A549 (cell line): ENCODE measurements at regions not wholly inside any gene's neighbourhood (a gene's known extent, or its start where the extent isn't known, plus 50 kb on each side); places are given as distances from the start of the nearest gene placed in this dataset.

Source experiments
- ATAC-seq, 2 experiments: fragments of 200-7000 bp in 1 of 2; fragments of >200 bp in 1 of 2; cut with Nextera tagmentation in 1 of 2; cut with Tn5 transposase in 1 of 2; 3 replicates each; pipeline versions ENCODE4 v1.8.0 to v1.9.1; 2018 to 2020; ENCODE audit warnings: mild to moderate bottlenecking in 1 of 2, moderate library complexity in 1 of 2
- CTCF ChIA-PET: fragments of 300-600 bp; sonication (Branson Sonifier 250); formaldehyde crosslinking; extraction: SDS; loops from one replicate; lab custom pipeline; 2021; ENCODE audit warnings: antibody characterized with exemption, inconsistent platforms; lab: Yijun Ruan, JAX
- POLR2A ChIA-PET: fragments of 350-600 bp; formaldehyde crosslinking; extraction: SDS; loops from one replicate; lab custom pipeline; 2021; ENCODE audit warnings: antibody characterized with exemption, inconsistent platforms; lab: Yijun Ruan, JAX
- DNase-seq, 2 experiments: peaks; one replicate each; pipeline versions ENCODE4 v3.0.0 to v3.0.0-alpha.2; 2011 to 2016; ENCODE audit warnings: low read depth in 1 of 2, low spot score in 1 of 2
- FAIRE-seq: peaks from 2 replicates; lab custom pipeline; 2011; peaks lifted over from hg19 to GRCh38; lab: Jason Lieb, UNC
- H3K27ac ChIP-seq, 2 experiments: fragments of >200 bp; sonication (Bioruptor Twin); formaldehyde crosslinking; 3 replicates each; pipeline ENCODE4 v1.5.1; 2016 to 2017
- H3K4me1 ChIP-seq: fragments of >200 bp; sonication (Bioruptor Twin); formaldehyde crosslinking; 3 replicates; pipeline ENCODE4 v1.6.1; 2016
- H3K4me2 ChIP-seq: fragments of >200 bp; sonication (Bioruptor Twin); formaldehyde crosslinking; 3 replicates; pipeline ENCODE4 v1.6.1; 2016
- H3K4me3 ChIP-seq: fragments of >200 bp; sonication (Bioruptor Twin); formaldehyde crosslinking; 3 replicates; pipeline ENCODE4 v1.5.1; 2016
- H3K9me3 ChIP-seq: fragments of >200 bp; sonication (Bioruptor Twin); formaldehyde crosslinking; 3 replicates; pipeline ENCODE4 v1.6.1; 2016
- CBX2 ChIP-seq: fragments of 200-600 bp; sonication (generic); IDR thresholded peaks from 2 replicates; pipeline ENCODE4 v1.6.1; 2016; ENCODE audit warnings: low read depth, mild to moderate bottlenecking, borderline replicate concordance
- ESRRA ChIP-seq: fragments of 150-350 bp; IDR thresholded peaks from 2 replicates; pipeline ENCODE4 v1.6.1; 2014; ENCODE audit warnings: mild to moderate bottlenecking, low read length, borderline replicate concordance
- FOSB ChIP-seq: fragments of 250-450 bp; sonication (Bioruptor Pico); IDR thresholded peaks from 2 replicates; pipeline ENCODE4 v1.5.0; 2020; ENCODE audit warnings: mild to moderate bottlenecking, moderate library complexity
- HOXB5 ChIP-seq: fragments of 250-450 bp; sonication (Bioruptor Pico); IDR thresholded peaks from 2 replicates; pipeline ENCODE4 v1.5.0; 2020; ENCODE audit warnings: mild to moderate bottlenecking, moderate library complexity
- JUN ChIP-seq, 2 experiments: fragments of >200 bp; sonication (Bioruptor Twin); formaldehyde crosslinking; IDR thresholded peaks; 2 replicates in 1 of 2; 3 replicates in 1 of 2; pipeline ENCODE4 v1.6.1; 2016 to 2017
- MAZ ChIP-seq: fragments of 150-350 bp; IDR thresholded peaks from 2 replicates; pipeline ENCODE4 v1.6.1; 2014; ENCODE audit warnings: antibody characterized with exemption, low read depth, low read length, borderline replicate concordance
- PHF8 ChIP-seq: fragments of 200-600 bp; sonication (generic); IDR thresholded peaks from 2 replicates; pipeline ENCODE4 v1.6.1; 2016; ENCODE audit warnings: low read depth, mild to moderate bottlenecking, antibody characterized with exemption, moderate library complexity, borderline replicate concordance
- POLR2A ChIP-seq: IDR thresholded peaks from 2 replicates; pipeline ENCODE4 v1.6.1; 2012; ENCODE audit warnings: mild to moderate bottlenecking, low read length
- POLR2AphosphoS2 ChIP-seq: conservative IDR thresholded peaks from 2 replicates; pipeline ENCODE4 v1.6.1; 2012; ENCODE audit warnings: low read length, improper control_type of control experiment, inconsistent platforms
- RAD21 ChIP-seq, 2 experiments: fragments of >200 bp in 1 of 2; sonication (Bioruptor Twin) in 1 of 2; formaldehyde crosslinking in 1 of 2; IDR thresholded peaks in 1 of 2; conservative IDR thresholded peaks in 1 of 2; 2 replicates in 1 of 2; 3 replicates in 1 of 2; pipeline ENCODE4 v1.6.1; 2012 to 2018; ENCODE audit warnings: inconsistent platforms in 1 of 2
- RNF2 ChIP-seq: fragments of 200-600 bp; sonication (generic); IDR thresholded peaks from 2 replicates; pipeline ENCODE4 v1.6.1; 2016; ENCODE audit warnings: low read depth, mild to moderate bottlenecking, antibody characterized with exemption, moderate library complexity, borderline replicate concordance
- SMC3 ChIP-seq: fragments of >200 bp; sonication (Bioruptor Twin); formaldehyde crosslinking; IDR thresholded peaks from 3 replicates; pipeline ENCODE4 v1.6.1; 2018; ENCODE audit warnings: inconsistent platforms
- TFCP2L1 ChIP-seq: fragments of 250-450 bp; sonication (Bioruptor Pico); IDR thresholded peaks from 2 replicates; pipeline ENCODE4 v1.5.0; 2021; ENCODE audit warnings: mild to moderate bottlenecking
- TP53 ChIP-seq: fragments of 250-450 bp; sonication (Bioruptor Pico); IDR thresholded peaks from 2 replicates; pipeline ENCODE4 v1.5.0; 2021; ENCODE audit warnings: mild to moderate bottlenecking, moderate library complexity
- ZNF302 ChIP-seq: fragments of 250-450 bp; sonication (Bioruptor Pico); IDR thresholded peaks from 2 replicates; pipeline ENCODE4 v1.9.0; 2021; ENCODE audit warnings: inconsistent platforms, mild to moderate bottlenecking, moderate library complexity
- WGBS: methylation state at CpG from one replicate; pipeline ENCODE4 v1.1.6; 2017; ENCODE audit errors: missing lambda C conversion rate; 5-methylcytosine and 5-hydroxymethylcytosine counted together
- TF ChIP-seq, protein P1 (sequence below): fragments of >200 bp; sonication (Bioruptor Twin); formaldehyde crosslinking; IDR thresholded peaks from 3 replicates; pipeline ENCODE4 v1.6.1; 2016
- TF ChIP-seq, protein P2 (sequence below): fragments of >200 bp; sonication (Bioruptor Twin); formaldehyde crosslinking; IDR thresholded peaks from 3 replicates; pipeline ENCODE4 v1.5.1; 2016
- TF ChIP-seq, protein P3 (sequence below): fragments of 150-350 bp; IDR thresholded peaks from 2 replicates; pipeline ENCODE4 v1.6.1; 2014; ENCODE audit warnings: low read depth, mild to moderate bottlenecking, low read length
- TF ChIP-seq, protein P4 (sequence below): fragments of 250-450 bp; sonication (Bioruptor Pico); IDR thresholded peaks from 2 replicates; pipeline ENCODE4 v1.5.0; 2020; ENCODE audit warnings: low read depth, mild to moderate bottlenecking, moderate library complexity
- TF ChIP-seq, protein P5 (sequence below): IDR thresholded peaks from 2 replicates; pipeline ENCODE4 v1.6.1; 2012

DNA sequence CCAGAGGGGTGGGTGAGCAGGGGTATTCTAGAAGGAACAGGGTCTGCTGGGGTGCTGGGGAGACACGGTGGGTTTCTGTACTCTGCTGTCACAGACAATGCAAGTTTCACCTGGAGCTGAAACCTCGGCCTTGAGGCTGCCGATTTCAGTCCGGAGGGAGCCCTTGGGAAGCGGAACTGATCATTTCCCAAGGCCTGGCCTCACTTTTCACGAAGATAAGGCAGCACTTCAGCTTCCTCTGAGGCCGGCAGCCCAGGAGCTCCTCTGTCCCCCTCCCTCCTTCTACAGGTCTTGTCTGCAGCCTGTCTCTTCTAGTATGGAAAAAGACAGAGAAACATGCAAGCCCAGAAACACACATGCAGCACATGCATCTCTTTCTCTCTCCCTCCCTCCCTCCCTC lies 242.1 kb downstream of the CDC5L start (continued):
- TF ChIP-seq, protein P1, sequence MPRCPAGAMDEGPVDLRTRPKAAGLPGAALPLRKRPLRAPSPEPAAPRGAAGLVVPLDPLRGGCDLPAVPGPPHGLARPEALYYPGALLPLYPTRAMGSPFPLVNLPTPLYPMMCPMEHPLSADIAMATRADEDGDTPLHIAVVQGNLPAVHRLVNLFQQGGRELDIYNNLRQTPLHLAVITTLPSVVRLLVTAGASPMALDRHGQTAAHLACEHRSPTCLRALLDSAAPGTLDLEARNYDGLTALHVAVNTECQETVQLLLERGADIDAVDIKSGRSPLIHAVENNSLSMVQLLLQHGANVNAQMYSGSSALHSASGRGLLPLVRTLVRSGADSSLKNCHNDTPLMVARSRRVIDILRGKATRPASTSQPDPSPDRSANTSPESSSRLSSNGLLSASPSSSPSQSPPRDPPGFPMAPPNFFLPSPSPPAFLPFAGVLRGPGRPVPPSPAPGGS = no peak
- TF ChIP-seq POLR2A = no peak

DNA sequence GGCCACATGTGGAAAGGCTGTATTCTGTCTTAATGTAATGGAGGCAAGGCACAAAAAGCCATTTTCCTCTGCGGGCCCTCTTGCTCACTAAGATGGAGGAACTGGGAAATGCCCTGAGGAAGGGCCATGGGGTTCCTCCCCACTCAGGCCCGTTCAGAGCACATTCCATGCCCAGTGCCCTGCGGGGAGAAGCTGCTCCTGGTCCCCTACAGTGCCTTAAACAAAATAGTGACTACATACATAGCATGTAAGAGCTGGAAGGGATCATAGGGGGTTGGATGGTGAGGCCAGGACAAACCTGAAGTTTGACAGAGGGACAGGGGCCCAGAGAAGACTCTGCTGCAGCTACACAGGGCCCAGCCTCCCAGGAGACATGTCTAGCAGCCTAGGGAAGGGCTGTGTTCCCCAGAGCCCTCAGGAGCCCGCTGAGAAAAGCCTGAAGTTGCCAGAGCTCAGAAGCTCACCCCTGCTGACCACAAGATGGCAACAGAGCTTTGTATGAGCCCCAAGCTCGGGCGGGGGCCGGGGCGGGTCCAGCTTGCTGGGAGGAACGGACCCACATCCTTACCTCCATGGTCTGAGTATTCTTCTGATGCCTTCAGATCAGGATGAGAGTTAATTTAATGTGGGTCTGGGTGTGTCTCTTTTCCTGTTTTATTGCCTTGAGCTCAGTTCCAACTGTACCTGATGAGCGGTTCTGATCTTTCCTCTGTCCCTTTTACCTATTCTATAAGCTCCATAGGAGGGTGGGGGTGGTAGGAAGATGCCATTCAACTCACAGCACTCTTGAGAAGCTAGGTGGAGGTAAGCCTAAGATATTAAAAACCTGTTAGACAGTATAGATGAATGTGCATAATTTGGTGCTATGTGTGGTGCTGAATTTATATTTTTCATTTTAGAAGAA lies 242.9 kb downstream of the CDC5L start:
- DNase-seq (peak; percentile 42 to 59), ATAC-seq (peak; percentile 91 to 95), FAIRE-seq (no peak)
- Histone ChIP-seq H3K4me3 (no peak overlapping the region), H3K27ac (no peak overlapping the region), H3K4me2 (peak overlapping the region; percentile 28; the same call in 1 of the 3 replicates), H3K9me3 (no peaks in the 10 kb centered on the region), H3K4me1 (no peaks in the 10 kb centered on the region)
- TF ChIP-seq PHF8 (no peak), RAD21 (conservative IDR thresholded peaks at IDR 0.05 in 1 of 2, IDR thresholded peaks at IDR 0.05 in 1 of 2) (peak; percentile 60 to 64), RNF2 (no peak), MAZ (no peak), TFCP2L1 (no peak), SMC3 (peak; percentile 53)
- TF ChIP-seq, protein P2, sequence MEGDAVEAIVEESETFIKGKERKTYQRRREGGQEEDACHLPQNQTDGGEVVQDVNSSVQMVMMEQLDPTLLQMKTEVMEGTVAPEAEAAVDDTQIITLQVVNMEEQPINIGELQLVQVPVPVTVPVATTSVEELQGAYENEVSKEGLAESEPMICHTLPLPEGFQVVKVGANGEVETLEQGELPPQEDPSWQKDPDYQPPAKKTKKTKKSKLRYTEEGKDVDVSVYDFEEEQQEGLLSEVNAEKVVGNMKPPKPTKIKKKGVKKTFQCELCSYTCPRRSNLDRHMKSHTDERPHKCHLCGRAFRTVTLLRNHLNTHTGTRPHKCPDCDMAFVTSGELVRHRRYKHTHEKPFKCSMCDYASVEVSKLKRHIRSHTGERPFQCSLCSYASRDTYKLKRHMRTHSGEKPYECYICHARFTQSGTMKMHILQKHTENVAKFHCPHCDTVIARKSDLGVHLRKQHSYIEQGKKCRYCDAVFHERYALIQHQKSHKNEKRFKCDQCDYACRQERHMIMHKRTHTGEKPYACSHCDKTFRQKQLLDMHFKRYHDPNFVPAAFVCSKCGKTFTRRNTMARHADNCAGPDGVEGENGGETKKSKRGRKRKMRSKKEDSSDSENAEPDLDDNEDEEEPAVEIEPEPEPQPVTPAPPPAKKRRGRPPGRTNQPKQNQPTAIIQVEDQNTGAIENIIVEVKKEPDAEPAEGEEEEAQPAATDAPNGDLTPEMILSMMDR = peak; percentile 52
- ChIA-PET CTCF (interaction anchor here (1.1 to 7.6 kb wide), 14 partner anchors 9 to 1292 kb away, joined by 3 to 59 read pairs (median 7); no protein-coding TSS in a partner anchor), POLR2A (no interaction called here)
- 35% methylated on average over 4 of the region's 10 CpGs for WGBS

DNA sequence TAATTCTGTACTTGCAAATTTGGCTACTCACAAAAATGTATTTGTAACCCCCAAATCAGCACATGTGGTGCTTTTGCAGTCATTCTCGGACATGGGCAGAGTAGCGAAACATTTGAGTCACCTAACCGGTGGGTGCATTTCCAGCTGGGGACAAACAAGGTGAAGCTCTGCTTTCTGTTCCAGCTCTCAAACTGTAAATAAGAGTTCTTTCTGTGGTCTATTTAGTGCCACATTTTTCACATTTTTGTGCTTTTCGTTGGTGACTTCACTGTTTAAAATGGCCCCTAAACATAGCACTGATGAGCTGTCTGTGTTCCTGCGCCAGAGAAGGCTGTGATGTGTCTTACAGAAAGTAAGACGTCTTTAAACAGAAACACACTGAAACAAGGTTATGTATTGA lies 244.5 kb downstream of the CDC5L start:
- TF ChIP-seq TP53 (no peak), HOXB5 (CRISPR knock-in tag) (no peak), JUN (IDR thresholded peaks at IDR 0.05) (no peak), POLR2AphosphoS2 (no peak), RNF2 (no peak), FOSB (no peak), ESRRA (no peak), CBX2 (no peak), ZNF302 (CRISPR knock-in tag) (no peak)
- TF ChIP-seq, protein P1 = no peak
- TF ChIP-seq, protein P3, sequence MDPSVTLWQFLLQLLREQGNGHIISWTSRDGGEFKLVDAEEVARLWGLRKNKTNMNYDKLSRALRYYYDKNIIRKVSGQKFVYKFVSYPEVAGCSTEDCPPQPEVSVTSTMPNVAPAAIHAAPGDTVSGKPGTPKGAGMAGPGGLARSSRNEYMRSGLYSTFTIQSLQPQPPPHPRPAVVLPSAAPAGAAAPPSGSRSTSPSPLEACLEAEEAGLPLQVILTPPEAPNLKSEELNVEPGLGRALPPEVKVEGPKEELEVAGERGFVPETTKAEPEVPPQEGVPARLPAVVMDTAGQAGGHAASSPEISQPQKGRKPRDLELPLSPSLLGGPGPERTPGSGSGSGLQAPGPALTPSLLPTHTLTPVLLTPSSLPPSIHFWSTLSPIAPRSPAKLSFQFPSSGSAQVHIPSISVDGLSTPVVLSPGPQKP = no peak
- TF ChIP-seq, protein P4, sequence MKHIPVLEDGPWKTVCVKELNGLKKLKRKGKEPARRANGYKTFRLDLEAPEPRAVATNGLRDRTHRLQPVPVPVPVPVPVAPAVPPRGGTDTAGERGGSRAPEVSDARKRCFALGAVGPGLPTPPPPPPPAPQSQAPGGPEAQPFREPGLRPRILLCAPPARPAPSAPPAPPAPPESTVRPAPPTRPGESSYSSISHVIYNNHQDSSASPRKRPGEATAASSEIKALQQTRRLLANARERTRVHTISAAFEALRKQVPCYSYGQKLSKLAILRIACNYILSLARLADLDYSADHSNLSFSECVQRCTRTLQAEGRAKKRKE = no peak
- TF ChIP-seq, protein P2 = no peak
- TF ChIP-seq, protein P5, sequence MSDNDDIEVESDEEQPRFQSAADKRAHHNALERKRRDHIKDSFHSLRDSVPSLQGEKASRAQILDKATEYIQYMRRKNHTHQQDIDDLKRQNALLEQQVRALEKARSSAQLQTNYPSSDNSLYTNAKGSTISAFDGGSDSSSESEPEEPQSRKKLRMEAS = no peak
- POLR2A ChIA-PET = no interaction called here
- Histone ChIP-seq H3K9me3 (no peaks in the 10 kb centered on the region), H3K4me3 (no peak overlapping the region), H3K27ac (no peak overlapping the region), H3K4me1 (no peaks in the 10 kb centered on the region), H3K4me2 (no peak overlapping the region)
- FAIRE-seq = no peak
- 66% methylated on average over 6 of the region's 6 CpGs for WGBS
- no peak for DNase-seq
- CTCF ChIA-PET = interaction anchor here (0.6 to 7.6 kb wide), 7 partner anchors 13 to 1291 kb away, joined by 3 to 59 read pairs (median 7); no protein-coding TSS in a partner anchor
- ATAC-seq = no peak
